ENCODE measurements at regions not wholly inside any gene's neighbourhood (a gene's known extent, or its start where the extent isn't known, plus 50 kb on each side); places are given as distances from the start of the nearest gene placed in this dataset.

DNA sequence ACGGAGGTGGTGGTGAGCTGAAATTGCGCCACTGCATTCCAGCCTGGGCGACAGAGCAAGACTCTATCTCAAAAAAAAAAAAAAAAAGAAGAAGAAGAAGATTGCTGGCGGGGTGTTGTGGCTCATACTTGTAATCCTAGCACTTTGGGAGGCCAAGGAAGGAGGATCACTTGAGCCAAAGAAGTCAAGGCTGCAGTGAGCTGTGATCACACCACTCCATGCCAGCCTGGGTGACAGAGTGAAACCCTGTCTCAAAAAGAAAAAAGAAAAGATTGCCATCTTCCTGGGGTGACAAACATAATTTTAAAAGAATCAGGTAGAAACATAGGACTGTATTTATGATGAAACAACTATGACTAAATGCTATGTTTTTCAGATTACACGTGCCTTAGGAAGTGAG lies 55.1 kb upstream of the EML4 start:
- TF ChIP-seq CTCF (IDR thresholded peaks at IDR 0.05) = no peak
- TF ChIP-seq POLR2A (IDR thresholded peaks at IDR 0.05) = no peak
- TF ChIP-seq EP300 (IDR thresholded peaks at IDR 0.05) = no peak
